ENCODE measurements at regions not wholly inside any gene's neighbourhood (a gene's known extent, or its start where the extent isn't known, plus 50 kb on each side); places are given as distances from the start of the nearest gene placed in this dataset.

GRCh38 chr2:64402876-64403275, 51.1 kb upstream of the LGALSL start:
- TF ChIP-seq, protein P1, sequence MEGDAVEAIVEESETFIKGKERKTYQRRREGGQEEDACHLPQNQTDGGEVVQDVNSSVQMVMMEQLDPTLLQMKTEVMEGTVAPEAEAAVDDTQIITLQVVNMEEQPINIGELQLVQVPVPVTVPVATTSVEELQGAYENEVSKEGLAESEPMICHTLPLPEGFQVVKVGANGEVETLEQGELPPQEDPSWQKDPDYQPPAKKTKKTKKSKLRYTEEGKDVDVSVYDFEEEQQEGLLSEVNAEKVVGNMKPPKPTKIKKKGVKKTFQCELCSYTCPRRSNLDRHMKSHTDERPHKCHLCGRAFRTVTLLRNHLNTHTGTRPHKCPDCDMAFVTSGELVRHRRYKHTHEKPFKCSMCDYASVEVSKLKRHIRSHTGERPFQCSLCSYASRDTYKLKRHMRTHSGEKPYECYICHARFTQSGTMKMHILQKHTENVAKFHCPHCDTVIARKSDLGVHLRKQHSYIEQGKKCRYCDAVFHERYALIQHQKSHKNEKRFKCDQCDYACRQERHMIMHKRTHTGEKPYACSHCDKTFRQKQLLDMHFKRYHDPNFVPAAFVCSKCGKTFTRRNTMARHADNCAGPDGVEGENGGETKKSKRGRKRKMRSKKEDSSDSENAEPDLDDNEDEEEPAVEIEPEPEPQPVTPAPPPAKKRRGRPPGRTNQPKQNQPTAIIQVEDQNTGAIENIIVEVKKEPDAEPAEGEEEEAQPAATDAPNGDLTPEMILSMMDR (IDR thresholded peaks at IDR 0.05): no peak
- TF ChIP-seq EP300 (IDR thresholded peaks at IDR 0.05; ENCODE audit: borderline replicate concordance in 1 of 2, low read depth in 1 of 2, low read length in 1 of 2): no peak
- TF ChIP-seq REST (IDR thresholded peaks at IDR 0.05; ENCODE audit: low read depth, low read length): no peak
- TF ChIP-seq POLR2AphosphoS5 (IDR thresholded peaks at IDR 0.05; ENCODE audit: low read depth, low read length): no peak
- no peak for TF ChIP-seq TAF1 (IDR thresholded peaks at IDR 0.05; ENCODE audit: borderline replicate concordance, low read depth, low read length)
- no peak for TF ChIP-seq TEAD4 (IDR thresholded peaks at IDR 0.05; ENCODE audit: borderline replicate concordance, insufficient read depth)
- TF ChIP-seq RFX5 (IDR thresholded peaks at IDR 0.05; ENCODE audit: low read length): no peak
- TF ChIP-seq, protein P2, sequence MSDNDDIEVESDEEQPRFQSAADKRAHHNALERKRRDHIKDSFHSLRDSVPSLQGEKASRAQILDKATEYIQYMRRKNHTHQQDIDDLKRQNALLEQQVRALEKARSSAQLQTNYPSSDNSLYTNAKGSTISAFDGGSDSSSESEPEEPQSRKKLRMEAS (IDR thresholded peaks at IDR 0.05; ENCODE audit: low read depth): no peak
- no peak for TF ChIP-seq JUND (IDR thresholded peaks at IDR 0.05)
- no peak for TF ChIP-seq SIN3A (IDR thresholded peaks at IDR 0.05; ENCODE audit: borderline replicate concordance, low read depth, low read length)
- TF ChIP-seq RAD21 (IDR thresholded peaks at IDR 0.05; ENCODE audit: low read length): no peak

All from SK-N-SH (cell line).